A549 (cell line): ENCODE measurements at regions not wholly inside any gene's neighbourhood (a gene's known extent, or its start where the extent isn't known, plus 50 kb on each side); places are given as distances from the start of the nearest gene placed in this dataset.

ENCODE experiments used
- ATAC-seq, 2 experiments: fragments of 200-7000 bp in 1 of 2; fragments of >200 bp in 1 of 2; cut with Nextera tagmentation in 1 of 2; cut with Tn5 transposase in 1 of 2; 3 replicates each; pipeline versions ENCODE4 v1.8.0 to v1.9.1; 2018 to 2020; ENCODE audit warnings: mild to moderate bottlenecking in 1 of 2, moderate library complexity in 1 of 2
- CTCF ChIA-PET: fragments of 300-600 bp; sonication (Branson Sonifier 250); formaldehyde crosslinking; extraction: SDS; loops from one replicate; lab custom pipeline; 2021; ENCODE audit warnings: antibody characterized with exemption, inconsistent platforms; lab: Yijun Ruan, JAX
- POLR2A ChIA-PET: fragments of 350-600 bp; formaldehyde crosslinking; extraction: SDS; loops from one replicate; lab custom pipeline; 2021; ENCODE audit warnings: antibody characterized with exemption, inconsistent platforms; lab: Yijun Ruan, JAX
- DNase-seq, 2 experiments: peaks; one replicate each; pipeline versions ENCODE4 v3.0.0 to v3.0.0-alpha.2; 2011 to 2016; ENCODE audit warnings: low read depth in 1 of 2, low spot score in 1 of 2
- FAIRE-seq: peaks from 2 replicates; lab custom pipeline; 2011; peaks lifted over from hg19 to GRCh38; lab: Jason Lieb, UNC
- H3K27ac ChIP-seq, 2 experiments: fragments of >200 bp; sonication (Bioruptor Twin); formaldehyde crosslinking; 3 replicates each; pipeline ENCODE4 v1.5.1; 2016 to 2017
- H3K4me1 ChIP-seq: fragments of >200 bp; sonication (Bioruptor Twin); formaldehyde crosslinking; 3 replicates; pipeline ENCODE4 v1.6.1; 2016
- H3K4me2 ChIP-seq: fragments of >200 bp; sonication (Bioruptor Twin); formaldehyde crosslinking; 3 replicates; pipeline ENCODE4 v1.6.1; 2016
- H3K4me3 ChIP-seq: fragments of >200 bp; sonication (Bioruptor Twin); formaldehyde crosslinking; 3 replicates; pipeline ENCODE4 v1.5.1; 2016
- H3K9me3 ChIP-seq: fragments of >200 bp; sonication (Bioruptor Twin); formaldehyde crosslinking; 3 replicates; pipeline ENCODE4 v1.6.1; 2016
- BHLHE40 ChIP-seq: IDR thresholded peaks from 2 replicates; pipeline ENCODE4 v1.6.1; 2012; ENCODE audit warnings: low read depth, low read length, inconsistent platforms
- CBX2 ChIP-seq: fragments of 200-600 bp; sonication (generic); IDR thresholded peaks from 2 replicates; pipeline ENCODE4 v1.6.1; 2016; ENCODE audit warnings: low read depth, mild to moderate bottlenecking, borderline replicate concordance
- CEBPB ChIP-seq, 2 experiments: fragments of >200 bp in 1 of 2; sonication (Bioruptor Twin) in 1 of 2; formaldehyde crosslinking in 1 of 2; IDR thresholded peaks; 2 replicates each; pipeline ENCODE4 v1.6.1; 2012 to 2016
- CHD2 ChIP-seq: fragments of 150-350 bp; IDR thresholded peaks from 2 replicates; pipeline ENCODE4 v1.6.1; 2014; ENCODE audit warnings: low read length; ENCODE audit not compliant: partially characterized antibody
- EHF ChIP-seq: fragments of 250-450 bp; sonication (Bioruptor Pico); IDR thresholded peaks from 2 replicates; pipeline ENCODE4 v1.5.0; 2020; ENCODE audit warnings: mild to moderate bottlenecking
- EHMT2 ChIP-seq: fragments of 200-600 bp; sonication (generic); IDR thresholded peaks from 2 replicates; pipeline ENCODE4 v1.6.1; 2016; ENCODE audit warnings: antibody characterized with exemption, low read depth, mild to moderate bottlenecking, moderate library complexity
- EP300 ChIP-seq, 2 experiments: fragments of >200 bp; sonication (Bioruptor Twin); formaldehyde crosslinking; IDR thresholded peaks; 2 replicates in 1 of 2; 3 replicates in 1 of 2; pipeline ENCODE4 v1.6.1; 2016 to 2017
- ESRRA ChIP-seq: fragments of 150-350 bp; IDR thresholded peaks from 2 replicates; pipeline ENCODE4 v1.6.1; 2014; ENCODE audit warnings: mild to moderate bottlenecking, low read length, borderline replicate concordance
- FOXS1 ChIP-seq: fragments of 250-450 bp; sonication (Bioruptor Pico); IDR thresholded peaks from 2 replicates; pipeline ENCODE4 v1.5.0; 2020; ENCODE audit warnings: mild to moderate bottlenecking, moderate library complexity
- KDM1A ChIP-seq: fragments of 200-600 bp; sonication (generic); IDR thresholded peaks from 2 replicates; pipeline ENCODE4 v1.6.1; 2016; ENCODE audit warnings: low read depth, mild to moderate bottlenecking
- MAZ ChIP-seq: fragments of 150-350 bp; IDR thresholded peaks from 2 replicates; pipeline ENCODE4 v1.6.1; 2014; ENCODE audit warnings: antibody characterized with exemption, low read depth, low read length, borderline replicate concordance
- MYC ChIP-seq: IDR thresholded peaks from 2 replicates; pipeline ENCODE4 v1.6.1; 2012; ENCODE audit warnings: mild to moderate bottlenecking, inconsistent platforms, low read length, improper control_type of control experiment, borderline replicate concordance
- NFE2L2 ChIP-seq: fragments of 150-350 bp; conservative IDR thresholded peaks from 2 replicates; pipeline ENCODE4 v1.6.1; 2014; ENCODE audit warnings: low read length
- NR3C1 ChIP-seq: fragments of >200 bp; sonication (Bioruptor Twin); formaldehyde crosslinking; IDR thresholded peaks from 3 replicates; pipeline ENCODE4 v1.6.1; 2017
- PHF8 ChIP-seq: fragments of 200-600 bp; sonication (generic); IDR thresholded peaks from 2 replicates; pipeline ENCODE4 v1.6.1; 2016; ENCODE audit warnings: low read depth, mild to moderate bottlenecking, antibody characterized with exemption, moderate library complexity, borderline replicate concordance
- POLR2A ChIP-seq: IDR thresholded peaks from 2 replicates; pipeline ENCODE4 v1.6.1; 2012; ENCODE audit warnings: mild to moderate bottlenecking, low read length
- POLR2AphosphoS2 ChIP-seq: conservative IDR thresholded peaks from 2 replicates; pipeline ENCODE4 v1.6.1; 2012; ENCODE audit warnings: low read length, improper control_type of control experiment, inconsistent platforms
- RCOR1 ChIP-seq: fragments of 150-350 bp; IDR thresholded peaks from 2 replicates; pipeline ENCODE4 v1.6.1; 2014; ENCODE audit warnings: antibody characterized with exemption, low read length, low read depth
- RNF2 ChIP-seq: fragments of 200-600 bp; sonication (generic); IDR thresholded peaks from 2 replicates; pipeline ENCODE4 v1.6.1; 2016; ENCODE audit warnings: low read depth, mild to moderate bottlenecking, antibody characterized with exemption, moderate library complexity, borderline replicate concordance
- SMC3 ChIP-seq: fragments of >200 bp; sonication (Bioruptor Twin); formaldehyde crosslinking; IDR thresholded peaks from 3 replicates; pipeline ENCODE4 v1.6.1; 2018; ENCODE audit warnings: inconsistent platforms
- SREBF2 ChIP-seq: fragments of 450-650 bp; IDR thresholded peaks from 2 replicates; pipeline ENCODE4 v1.6.1; 2014; ENCODE audit warnings: mild to moderate bottlenecking, moderate library complexity
- TFCP2L1 ChIP-seq: fragments of 250-450 bp; sonication (Bioruptor Pico); IDR thresholded peaks from 2 replicates; pipeline ENCODE4 v1.5.0; 2021; ENCODE audit warnings: mild to moderate bottlenecking
- TP53 ChIP-seq: fragments of 250-450 bp; sonication (Bioruptor Pico); IDR thresholded peaks from 2 replicates; pipeline ENCODE4 v1.5.0; 2021; ENCODE audit warnings: mild to moderate bottlenecking, moderate library complexity
- ZFP36 ChIP-seq: fragments of 450-650 bp; IDR thresholded peaks from 2 replicates; pipeline ENCODE4 v1.6.1; 2014; ENCODE audit warnings: borderline replicate concordance; ENCODE audit not compliant: partially characterized antibody
- ZNF302 ChIP-seq: fragments of 250-450 bp; sonication (Bioruptor Pico); IDR thresholded peaks from 2 replicates; pipeline ENCODE4 v1.9.0; 2021; ENCODE audit warnings: inconsistent platforms, mild to moderate bottlenecking, moderate library complexity
- ZSCAN20 ChIP-seq: fragments of 250-450 bp; sonication (Bioruptor Pico); IDR thresholded peaks from 2 replicates; pipeline ENCODE4 v1.8.0; 2022; ENCODE audit warnings: mild to moderate bottlenecking, moderate library complexity
- WGBS: methylation state at CpG from one replicate; pipeline ENCODE4 v1.1.6; 2017; ENCODE audit errors: missing lambda C conversion rate; 5-methylcytosine and 5-hydroxymethylcytosine counted together
- TF ChIP-seq, protein P1 (sequence below): fragments of 250-450 bp; sonication (Bioruptor Pico); IDR thresholded peaks from 2 replicates; pipeline ENCODE4 v1.5.0; 2020; ENCODE audit warnings: low read depth, mild to moderate bottlenecking, moderate library complexity
- TF ChIP-seq, protein P2 (sequence below): fragments of >200 bp; sonication (Bioruptor Twin); formaldehyde crosslinking; IDR thresholded peaks from 3 replicates; pipeline ENCODE4 v1.5.1; 2016
- TF ChIP-seq, protein P3 (sequence below): fragments of >200 bp; sonication (Bioruptor Twin); formaldehyde crosslinking; IDR thresholded peaks from 3 replicates; pipeline ENCODE4 v1.6.1; 2016

DNA sequence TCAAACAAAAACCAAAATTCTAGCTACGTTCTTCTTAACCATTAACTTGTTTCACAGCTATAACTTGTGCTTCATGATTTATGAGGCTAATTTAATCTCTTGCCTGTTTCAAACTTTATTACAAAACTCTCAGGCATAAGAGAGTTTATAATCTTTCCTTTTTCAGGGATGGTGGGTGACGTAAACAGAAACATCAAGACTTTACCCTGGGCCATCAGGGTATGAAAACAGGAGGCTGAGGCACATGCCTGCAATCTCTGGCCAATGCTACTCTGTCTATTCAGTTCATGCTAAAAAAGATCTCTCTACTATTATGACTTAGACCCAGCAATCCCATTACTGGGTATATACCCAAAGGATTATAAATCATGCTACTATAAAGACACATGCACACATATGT, 55.9 kb upstream of the VWC2 start:
- no peak for DNase-seq
- TF ChIP-seq ZSCAN20 (CRISPR knock-in tag), result no peak
- TF ChIP-seq, protein P1, sequence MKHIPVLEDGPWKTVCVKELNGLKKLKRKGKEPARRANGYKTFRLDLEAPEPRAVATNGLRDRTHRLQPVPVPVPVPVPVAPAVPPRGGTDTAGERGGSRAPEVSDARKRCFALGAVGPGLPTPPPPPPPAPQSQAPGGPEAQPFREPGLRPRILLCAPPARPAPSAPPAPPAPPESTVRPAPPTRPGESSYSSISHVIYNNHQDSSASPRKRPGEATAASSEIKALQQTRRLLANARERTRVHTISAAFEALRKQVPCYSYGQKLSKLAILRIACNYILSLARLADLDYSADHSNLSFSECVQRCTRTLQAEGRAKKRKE (CRISPR knock-in tag), result no peak
- TF ChIP-seq, protein P2, sequence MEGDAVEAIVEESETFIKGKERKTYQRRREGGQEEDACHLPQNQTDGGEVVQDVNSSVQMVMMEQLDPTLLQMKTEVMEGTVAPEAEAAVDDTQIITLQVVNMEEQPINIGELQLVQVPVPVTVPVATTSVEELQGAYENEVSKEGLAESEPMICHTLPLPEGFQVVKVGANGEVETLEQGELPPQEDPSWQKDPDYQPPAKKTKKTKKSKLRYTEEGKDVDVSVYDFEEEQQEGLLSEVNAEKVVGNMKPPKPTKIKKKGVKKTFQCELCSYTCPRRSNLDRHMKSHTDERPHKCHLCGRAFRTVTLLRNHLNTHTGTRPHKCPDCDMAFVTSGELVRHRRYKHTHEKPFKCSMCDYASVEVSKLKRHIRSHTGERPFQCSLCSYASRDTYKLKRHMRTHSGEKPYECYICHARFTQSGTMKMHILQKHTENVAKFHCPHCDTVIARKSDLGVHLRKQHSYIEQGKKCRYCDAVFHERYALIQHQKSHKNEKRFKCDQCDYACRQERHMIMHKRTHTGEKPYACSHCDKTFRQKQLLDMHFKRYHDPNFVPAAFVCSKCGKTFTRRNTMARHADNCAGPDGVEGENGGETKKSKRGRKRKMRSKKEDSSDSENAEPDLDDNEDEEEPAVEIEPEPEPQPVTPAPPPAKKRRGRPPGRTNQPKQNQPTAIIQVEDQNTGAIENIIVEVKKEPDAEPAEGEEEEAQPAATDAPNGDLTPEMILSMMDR, result no peak
- TF ChIP-seq TFCP2L1 (CRISPR knock-in tag), result no peak
- no peak for TF ChIP-seq EP300 (IDR thresholded peaks at IDR 0.05)
- TF ChIP-seq MAZ, result no peak
- TF ChIP-seq SREBF2, result no peak
- TF ChIP-seq, protein P3, sequence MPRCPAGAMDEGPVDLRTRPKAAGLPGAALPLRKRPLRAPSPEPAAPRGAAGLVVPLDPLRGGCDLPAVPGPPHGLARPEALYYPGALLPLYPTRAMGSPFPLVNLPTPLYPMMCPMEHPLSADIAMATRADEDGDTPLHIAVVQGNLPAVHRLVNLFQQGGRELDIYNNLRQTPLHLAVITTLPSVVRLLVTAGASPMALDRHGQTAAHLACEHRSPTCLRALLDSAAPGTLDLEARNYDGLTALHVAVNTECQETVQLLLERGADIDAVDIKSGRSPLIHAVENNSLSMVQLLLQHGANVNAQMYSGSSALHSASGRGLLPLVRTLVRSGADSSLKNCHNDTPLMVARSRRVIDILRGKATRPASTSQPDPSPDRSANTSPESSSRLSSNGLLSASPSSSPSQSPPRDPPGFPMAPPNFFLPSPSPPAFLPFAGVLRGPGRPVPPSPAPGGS, result no peak
- no peak for TF ChIP-seq EHMT2
- no peak for TF ChIP-seq POLR2AphosphoS2
- no peak for TF ChIP-seq BHLHE40
- no peak for TF ChIP-seq RCOR1
- TF ChIP-seq KDM1A, result no peak
- TF ChIP-seq FOXS1, result no peak
- TF ChIP-seq NR3C1, result no peak
- no peak for TF ChIP-seq ZFP36
- TF ChIP-seq RNF2, result no peak
- TF ChIP-seq ZNF302 (CRISPR knock-in tag), result no peak
- TF ChIP-seq ESRRA, result no peak
- no peak for TF ChIP-seq MYC
- TF ChIP-seq, all 56 proteins: peak for 0
- no peak overlapping the region for H3K27ac ChIP-seq
- 4% methylated on average over 2 of the region's 2 CpGs for WGBS
- CTCF ChIA-PET, result no interaction called here
- POLR2A ChIA-PET, result no interaction called here
- no peak for FAIRE-seq
- ATAC-seq, result no peak
- H3K9me3 ChIP-seq, result no peaks in the 10 kb centered on the region
- H3K4me1 ChIP-seq, result no peaks in the 10 kb centered on the region
- H3K4me3 ChIP-seq, result no peak overlapping the region
- no peak overlapping the region for H3K4me2 ChIP-seq

GRCh38 chr7:49718760-49719159, 54.7 kb upstream of the VWC2 start:
- Histone ChIP-seq H3K27ac (no peak overlapping the region), H3K4me2 (no peak overlapping the region), H3K4me1 (no peaks in the 10 kb centered on the region), H3K4me3 (no peak overlapping the region), H3K9me3 (no peaks in the 10 kb centered on the region)
- 2% methylated on average over 4 of the region's 4 CpGs for WGBS
- ChIA-PET POLR2A (no interaction called here), CTCF (no interaction called here)
- FAIRE-seq (no peak), ATAC-seq (no peak), DNase-seq (no peak)
- no peak for TF ChIP-seq PHF8
- TF ChIP-seq KDM1A, result no peak
- TF ChIP-seq CEBPB (IDR thresholded peaks at IDR 0.05), result no peak
- TF ChIP-seq, protein P2, result no peak
- TF ChIP-seq CBX2, result no peak
- no peak for TF ChIP-seq EHF (CRISPR knock-in tag)
- no peak for TF ChIP-seq POLR2A
- no peak for TF ChIP-seq CHD2
- no peak for TF ChIP-seq NFE2L2
- no peak for TF ChIP-seq EHMT2
- no peak for TF ChIP-seq TP53 (CRISPR knock-in tag)
- no peak for TF ChIP-seq SMC3
